ENCODE measurements at regions not wholly inside any gene's neighbourhood (a gene's known extent, or its start where the extent isn't known, plus 50 kb on each side); places are given as distances from the start of the nearest gene placed in this dataset.
"Not testable (repeated sequence)": the region's sequence is repeated elsewhere in the genome, so short reads cannot be mapped to it uniquely, and the experiment has no call there.

GRCh38 chr6:170738263-170738662 lies 153.8 kb upstream of the PDCD2 start:
- H3K9me3 ChIP-seq (ENCODE audit: control insufficient read depth, insufficient read depth, low read depth, low read length); CTCF ChIA-PET; H3K4me3 ChIP-seq (ENCODE audit: low read depth, low read length); H3K36me3 ChIP-seq (ENCODE audit: control insufficient read depth in 2 of 2, insufficient read depth in 1 of 2, low read length in 2 of 2); POLR2A ChIA-PET; H3K27ac ChIP-seq (ENCODE audit: extremely low read depth, low read depth, low read length); H3K4me1 ChIP-seq (ENCODE audit: control insufficient read depth, insufficient read depth, low read length): not testable (repeated sequence)

GRCh38 chr6:170736339-170736738 lies 151.9 kb upstream of the PDCD2 start:
- H3K27ac ChIP-seq (ENCODE audit: extremely low read depth, low read depth, low read length); H3K4me1 ChIP-seq (ENCODE audit: control insufficient read depth, insufficient read depth, low read length); H3K9me3 ChIP-seq (ENCODE audit: control insufficient read depth, insufficient read depth, low read depth, low read length); POLR2A ChIA-PET; H3K36me3 ChIP-seq (ENCODE audit: control insufficient read depth in 2 of 2, insufficient read depth in 1 of 2, low read length in 2 of 2); H3K4me3 ChIP-seq (ENCODE audit: low read depth, low read length): not testable (repeated sequence)
- CTCF ChIA-PET = interaction anchor here (0.7 kb wide), 2 partner anchors 465 to 977 kb away, joined by 3 to 6 read pairs; no protein-coding TSS in a partner anchor

GRCh38 chr6:170717082-170717481 lies 132.6 kb upstream of the PDCD2 start:
- H3K36me3 ChIP-seq (ENCODE audit: control insufficient read depth in 2 of 2, insufficient read depth in 1 of 2, low read length in 2 of 2); H3K27ac ChIP-seq (ENCODE audit: extremely low read depth, low read depth, low read length); CTCF ChIA-PET; H3K4me3 ChIP-seq (ENCODE audit: low read depth, low read length); H3K9me3 ChIP-seq (ENCODE audit: control insufficient read depth, insufficient read depth, low read depth, low read length); H3K4me1 ChIP-seq (ENCODE audit: control insufficient read depth, insufficient read depth, low read length); POLR2A ChIA-PET: not testable (repeated sequence)

- POLR2A ChIA-PET; CTCF ChIA-PET; H3K27ac ChIP-seq (ENCODE audit: extremely low read depth, low read depth, low read length); H3K36me3 ChIP-seq (ENCODE audit: control insufficient read depth in 2 of 2, insufficient read depth in 1 of 2, low read length in 2 of 2); H3K4me3 ChIP-seq (ENCODE audit: low read depth, low read length); H3K4me1 ChIP-seq (ENCODE audit: control insufficient read depth, insufficient read depth, low read length); H3K9me3 ChIP-seq (ENCODE audit: control insufficient read depth, insufficient read depth, low read depth, low read length): not testable (repeated sequence)
Measured at GRCh38 chr6:170712702-170713101, 128.3 kb upstream of the PDCD2 start.

GRCh38 chr6:170700178-170700577 lies 115.7 kb upstream of the PDCD2 start:
- H3K4me3 ChIP-seq (ENCODE audit: low read depth, low read length); POLR2A ChIA-PET; H3K9me3 ChIP-seq (ENCODE audit: control insufficient read depth, insufficient read depth, low read depth, low read length); CTCF ChIA-PET; H3K4me1 ChIP-seq (ENCODE audit: control insufficient read depth, insufficient read depth, low read length); H3K27ac ChIP-seq (ENCODE audit: extremely low read depth, low read depth, low read length); H3K36me3 ChIP-seq (ENCODE audit: control insufficient read depth in 2 of 2, insufficient read depth in 1 of 2, low read length in 2 of 2): not testable (repeated sequence)

All from HEK293 (cell line).